ENCODE measurements at regions not wholly inside any gene's neighbourhood (a gene's known extent, or its start where the extent isn't known, plus 50 kb on each side); places are given as distances from the start of the nearest gene placed in this dataset.

- TF ChIP-seq CTCF (conservative IDR thresholded peaks at IDR 0.05 in 1 of 2, IDR thresholded peaks at IDR 0.05 in 1 of 2; ENCODE audit: low read depth in 1 of 2, low read length in 2 of 2) (no peak), EZH2 (IDR thresholded peaks at IDR 0.05; ENCODE audit: low read length, missing control alignments) (no peak)
Measured at GRCh38 chr3:124161448-124161847, 169.5 kb upstream of the ROPN1 start.

Data from fibroblast of lung (primary cell).